Prostate gland (tissue), 2 donors: ENCODE measurements at regions not wholly inside any gene's neighbourhood (a gene's known extent, or its start where the extent isn't known, plus 50 kb on each side); places are given as distances from the start of the nearest gene placed in this dataset.

Experiments used
- POLR2AphosphoS5 ChIP-seq: sonication (generic); formaldehyde crosslinking; IDR thresholded peaks from one replicate; pipeline ENCODE4 v1.6.1; 2017; ENCODE audit warnings: antibody characterized with exemption
- TF ChIP-seq, protein P1 (sequence below), 4 experiments: fragments of 200-600 bp in 2 of 4; fragments of 450-650 bp in 2 of 4; sonication (generic) in 2 of 4; IDR thresholded peaks; 1 replicate in 3 of 4; 2 replicates in 1 of 4; pipeline ENCODE4 v1.5.1; 2016 to 2019; ENCODE audit warnings: antibody characterized with exemption in 4 of 4, mild to moderate bottlenecking in 2 of 4, moderate library complexity in 2 of 4

DNA sequence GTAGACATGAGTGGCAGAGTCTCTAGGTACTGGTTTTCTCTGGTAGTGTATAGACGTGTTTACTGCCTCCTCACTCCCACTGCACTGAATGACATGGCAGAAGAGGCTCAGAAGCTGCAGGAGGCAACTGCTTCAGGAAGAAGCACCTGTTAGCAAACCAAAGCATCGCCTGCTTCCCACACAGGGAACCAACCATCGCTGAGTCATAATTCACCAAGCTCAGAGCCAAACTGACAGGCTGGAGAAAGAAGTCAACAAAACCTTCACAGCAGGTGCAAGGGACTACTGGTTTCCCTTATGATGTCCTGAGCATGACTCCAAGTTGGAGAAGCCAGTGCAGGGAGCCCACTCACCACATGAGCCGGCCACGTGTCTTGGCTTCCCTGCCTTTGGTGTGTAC lies 69.8 kb downstream of the KCTD12 start:
- TF ChIP-seq, protein P1, sequence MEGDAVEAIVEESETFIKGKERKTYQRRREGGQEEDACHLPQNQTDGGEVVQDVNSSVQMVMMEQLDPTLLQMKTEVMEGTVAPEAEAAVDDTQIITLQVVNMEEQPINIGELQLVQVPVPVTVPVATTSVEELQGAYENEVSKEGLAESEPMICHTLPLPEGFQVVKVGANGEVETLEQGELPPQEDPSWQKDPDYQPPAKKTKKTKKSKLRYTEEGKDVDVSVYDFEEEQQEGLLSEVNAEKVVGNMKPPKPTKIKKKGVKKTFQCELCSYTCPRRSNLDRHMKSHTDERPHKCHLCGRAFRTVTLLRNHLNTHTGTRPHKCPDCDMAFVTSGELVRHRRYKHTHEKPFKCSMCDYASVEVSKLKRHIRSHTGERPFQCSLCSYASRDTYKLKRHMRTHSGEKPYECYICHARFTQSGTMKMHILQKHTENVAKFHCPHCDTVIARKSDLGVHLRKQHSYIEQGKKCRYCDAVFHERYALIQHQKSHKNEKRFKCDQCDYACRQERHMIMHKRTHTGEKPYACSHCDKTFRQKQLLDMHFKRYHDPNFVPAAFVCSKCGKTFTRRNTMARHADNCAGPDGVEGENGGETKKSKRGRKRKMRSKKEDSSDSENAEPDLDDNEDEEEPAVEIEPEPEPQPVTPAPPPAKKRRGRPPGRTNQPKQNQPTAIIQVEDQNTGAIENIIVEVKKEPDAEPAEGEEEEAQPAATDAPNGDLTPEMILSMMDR (IDR thresholded peaks at IDR 0.05), result no peak
- no peak for TF ChIP-seq POLR2AphosphoS5
